ENCODE measurements at regions not wholly inside any gene's neighbourhood (a gene's known extent, or its start where the extent isn't known, plus 50 kb on each side); places are given as distances from the start of the nearest gene placed in this dataset.

- TF ChIP-seq, protein P1, sequence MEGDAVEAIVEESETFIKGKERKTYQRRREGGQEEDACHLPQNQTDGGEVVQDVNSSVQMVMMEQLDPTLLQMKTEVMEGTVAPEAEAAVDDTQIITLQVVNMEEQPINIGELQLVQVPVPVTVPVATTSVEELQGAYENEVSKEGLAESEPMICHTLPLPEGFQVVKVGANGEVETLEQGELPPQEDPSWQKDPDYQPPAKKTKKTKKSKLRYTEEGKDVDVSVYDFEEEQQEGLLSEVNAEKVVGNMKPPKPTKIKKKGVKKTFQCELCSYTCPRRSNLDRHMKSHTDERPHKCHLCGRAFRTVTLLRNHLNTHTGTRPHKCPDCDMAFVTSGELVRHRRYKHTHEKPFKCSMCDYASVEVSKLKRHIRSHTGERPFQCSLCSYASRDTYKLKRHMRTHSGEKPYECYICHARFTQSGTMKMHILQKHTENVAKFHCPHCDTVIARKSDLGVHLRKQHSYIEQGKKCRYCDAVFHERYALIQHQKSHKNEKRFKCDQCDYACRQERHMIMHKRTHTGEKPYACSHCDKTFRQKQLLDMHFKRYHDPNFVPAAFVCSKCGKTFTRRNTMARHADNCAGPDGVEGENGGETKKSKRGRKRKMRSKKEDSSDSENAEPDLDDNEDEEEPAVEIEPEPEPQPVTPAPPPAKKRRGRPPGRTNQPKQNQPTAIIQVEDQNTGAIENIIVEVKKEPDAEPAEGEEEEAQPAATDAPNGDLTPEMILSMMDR (IDR thresholded peaks at IDR 0.05; ENCODE audit: control insufficient read depth, extremely low read depth, insufficient read depth) = no peak
- H3K4me3 ChIP-seq (ENCODE audit: low read depth, low read length) = no peak overlapping the region
Observed at GRCh38 chr4:58216461-58216860, 1106.3 kb upstream of the IGFBP7 start.

GRCh38 chr4:58214376-58214775 is 1104.2 kb upstream of the IGFBP7 start:
- H3K4me3 ChIP-seq (ENCODE audit: low read depth, low read length) = no peak overlapping the region
- TF ChIP-seq, protein P1 (IDR thresholded peaks at IDR 0.05; ENCODE audit: control insufficient read depth, extremely low read depth, insufficient read depth) = no peak
- DNase-seq (ENCODE audit: low read depth) = no peak

More at GRCh38 chr4:58216461-58216860, 1106.3 kb upstream of the IGFBP7 start:
- no peak for DNase-seq (ENCODE audit: low read depth)

GRCh38 chr4:58209551-58209950 is 1099.4 kb upstream of the IGFBP7 start:
- DNase-seq (ENCODE audit: low read depth) = no peak
- H3K4me3 ChIP-seq (ENCODE audit: low read depth, low read length) = no peak overlapping the region

DNA sequence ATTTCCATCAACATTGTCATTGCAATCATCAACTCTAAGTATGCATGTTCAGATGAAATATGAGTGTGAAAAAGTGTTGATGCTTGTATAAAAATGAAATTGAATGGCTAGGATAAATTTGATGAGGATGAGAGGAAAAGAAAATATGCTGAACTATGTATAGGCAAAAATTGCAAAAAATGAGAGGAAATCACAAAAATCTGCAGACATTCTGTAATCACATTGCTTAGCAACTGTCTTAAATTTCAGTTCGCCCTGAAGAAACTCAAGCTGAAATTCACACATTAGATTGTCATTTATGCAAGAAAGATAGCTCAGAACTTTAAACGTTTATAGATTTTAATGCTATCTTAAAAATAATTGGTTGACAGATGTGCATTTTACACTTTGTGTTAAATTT is 1098.8 kb upstream of the IGFBP7 start:
- TF ChIP-seq, protein P1 (IDR thresholded peaks at IDR 0.05; ENCODE audit: control insufficient read depth, extremely low read depth, insufficient read depth) = no peak
- no peak overlapping the region for H3K4me3 ChIP-seq (ENCODE audit: low read depth, low read length)
- no peak for DNase-seq (ENCODE audit: low read depth)

More at GRCh38 chr4:58209551-58209950, 1099.4 kb upstream of the IGFBP7 start:
- TF ChIP-seq, protein P1 (IDR thresholded peaks at IDR 0.05; ENCODE audit: control insufficient read depth, extremely low read depth, insufficient read depth) = no peak

GRCh38 chr4:58205446-58206235 is 1095.5 kb upstream of the IGFBP7 start:
- TF ChIP-seq, protein P1 (IDR thresholded peaks at IDR 0.05; ENCODE audit: control insufficient read depth, extremely low read depth, insufficient read depth) = no peak
- no peak for DNase-seq (ENCODE audit: low read depth)

GRCh38 chr4:58192217-58192616 is 1082.0 kb upstream of the IGFBP7 start:
- TF ChIP-seq, protein P1 (IDR thresholded peaks at IDR 0.05; ENCODE audit: control insufficient read depth, extremely low read depth, insufficient read depth) = no peak
- DNase-seq (ENCODE audit: low read depth) = no peak
- no peak overlapping the region for H3K4me3 ChIP-seq (ENCODE audit: low read depth, low read length)

More at GRCh38 chr4:58205446-58206235, 1095.5 kb upstream of the IGFBP7 start:
- no peak overlapping the region for H3K4me3 ChIP-seq (ENCODE audit: low read depth, low read length)

All from LNCaP clone FGC (cell line).